Thoracic aorta (tissue), 2 donors: ENCODE measurements at regions not wholly inside any gene's neighbourhood (a gene's known extent, or its start where the extent isn't known, plus 50 kb on each side); places are given as distances from the start of the nearest gene placed in this dataset.

Experiments used
- ATAC-seq: fragments of 150-250 bp; one replicate; pipeline ENCODE4 v1.8.0; 2017; ENCODE audit warnings: low read depth; ENCODE audit not compliant: insufficient number of reproducible peaks, low FRiP score
- DNase-seq: peaks from one replicate; pipeline ENCODE4 v3.0.0-alpha.2; 2020; ENCODE audit warnings: low spot score
- H3K27ac ChIP-seq, 2 donors: fragments of 200-600 bp; sonication (generic); 1 replicate in 1 of 2; 2 replicates in 1 of 2; pipeline ENCODE4 v1.5.1; 2016; ENCODE audit warnings: mild to moderate bottlenecking in 2 of 2, moderate library complexity in 2 of 2
- H3K27me3 ChIP-seq: fragments of 200-600 bp; sonication (generic); replicated peaks from 2 replicates; pipeline ENCODE4 v1.6.0; 2016; ENCODE audit warnings: mild to moderate bottlenecking; ENCODE audit not compliant: insufficient read depth
- H3K36me3 ChIP-seq: fragments of 200-600 bp; sonication (generic); one replicate; pipeline ENCODE4 v1.5.1; 2016
- H3K4me1 ChIP-seq, 2 donors: fragments of 200-600 bp; sonication (generic); 1 replicate in 1 of 2; 2 replicates in 1 of 2; pipeline versions ENCODE4 v1.5.1 to v1.6.0; 2016; ENCODE audit warnings: low read depth in 2 of 2, mild to moderate bottlenecking in 1 of 2; ENCODE audit not compliant: control insufficient read depth in 1 of 2
- H3K4me3 ChIP-seq: fragments of 200-600 bp; sonication (generic); 2 replicates; pipeline ENCODE4 v1.5.1; 2016; ENCODE audit warnings: mild to moderate bottlenecking
- H3K9me3 ChIP-seq: fragments of 200-600 bp; sonication (generic); 2 replicates; pipeline ENCODE4 v1.5.1; 2016
- CTCF ChIP-seq: fragments of 200-600 bp; sonication (generic); IDR thresholded peaks from one replicate; pipeline ENCODE4 v1.5.1; 2019; ENCODE audit warnings: antibody characterized with exemption

- Histone ChIP-seq H3K36me3 (no peaks in the 10 kb centered on the region), H3K4me1 (no peaks in the 10 kb centered on the region), H3K4me3 (no peak overlapping the region), H3K27me3 (no peaks in the 10 kb centered on the region), H3K27ac (no peak overlapping the region), H3K9me3 (no peaks in the 10 kb centered on the region)
- ATAC-seq, result no peak
- no peak for DNase-seq
- no peak for TF ChIP-seq CTCF
These were observed 106.6 kb downstream of the SLC5A7 start for GRCh38 chr2:108092886-108093285.

GRCh38 chr2:108101481-108101880, 115.2 kb downstream of the SLC5A7 start:
- no peak overlapping the region for H3K4me3 ChIP-seq
- H3K27ac ChIP-seq, result no peak overlapping the region
- no peaks in the 10 kb centered on the region for H3K27me3 ChIP-seq
- no peak for TF ChIP-seq CTCF
- no peaks in the 10 kb centered on the region for H3K9me3 ChIP-seq
- ATAC-seq (no peak), DNase-seq (no peak)
- no peaks in the 10 kb centered on the region for H3K4me1 ChIP-seq
- H3K36me3 ChIP-seq, result no peaks in the 10 kb centered on the region

- no peak for DNase-seq
- Histone ChIP-seq H3K27me3 (no peaks in the 10 kb centered on the region), H3K4me1 (no peaks in the 10 kb centered on the region), H3K27ac (no peak overlapping the region), H3K36me3 (no peaks in the 10 kb centered on the region), H3K9me3 (no peaks in the 10 kb centered on the region), H3K4me3 (no peak overlapping the region)
- no peak for ATAC-seq
- TF ChIP-seq CTCF, result no peak
These were observed 120.4 kb downstream of the SLC5A7 start for GRCh38 chr2:108106731-108107130.

- Histone ChIP-seq H3K4me1 (no peaks in the 10 kb centered on the region), H3K27ac (no peak overlapping the region), H3K27me3 (no peaks in the 10 kb centered on the region), H3K36me3 (no peaks in the 10 kb centered on the region), H3K4me3 (no peak overlapping the region), H3K9me3 (no peaks in the 10 kb centered on the region)
- ATAC-seq, result no peak
- no peak for TF ChIP-seq CTCF
- no peak for DNase-seq
These were observed 125.6 kb downstream of the SLC5A7 start for GRCh38 chr2:108111936-108112335.

- no peak for TF ChIP-seq CTCF
- no peak overlapping the region for H3K27ac ChIP-seq
- no peaks in the 10 kb centered on the region for H3K36me3 ChIP-seq
- no peaks in the 10 kb centered on the region for H3K27me3 ChIP-seq
- H3K4me1 ChIP-seq, result no peaks in the 10 kb centered on the region
- DNase-seq, result no peak
- H3K9me3 ChIP-seq, result no peaks in the 10 kb centered on the region
- no peak for ATAC-seq
- no peak overlapping the region for H3K4me3 ChIP-seq
These were observed 123.9 kb upstream of the SULT1C3 start for GRCh38 chr2:108115868-108116267.
